GM19438 (cell line): ENCODE measurements at regions not wholly inside any gene's neighbourhood (a gene's known extent, or its start where the extent isn't known, plus 50 kb on each side); places are given as distances from the start of the nearest gene placed in this dataset.

Experiments
- ATAC-seq: cut with Tn5 transposase; IDR thresholded peaks from one replicate; pipeline ENCODE4 v1.9.1; 2021; ENCODE audit warnings: low read depth; ENCODE audit not compliant: unreplicated experiment

- ATAC-seq, result no peak
Observed at GRCh38 chr3:106703524-106703923, 673.7 kb upstream of the CCDC54 start.

GRCh38 chr3:106707347-106707746 lies 669.9 kb upstream of the CCDC54 start:
- ATAC-seq, result no peak

DNA sequence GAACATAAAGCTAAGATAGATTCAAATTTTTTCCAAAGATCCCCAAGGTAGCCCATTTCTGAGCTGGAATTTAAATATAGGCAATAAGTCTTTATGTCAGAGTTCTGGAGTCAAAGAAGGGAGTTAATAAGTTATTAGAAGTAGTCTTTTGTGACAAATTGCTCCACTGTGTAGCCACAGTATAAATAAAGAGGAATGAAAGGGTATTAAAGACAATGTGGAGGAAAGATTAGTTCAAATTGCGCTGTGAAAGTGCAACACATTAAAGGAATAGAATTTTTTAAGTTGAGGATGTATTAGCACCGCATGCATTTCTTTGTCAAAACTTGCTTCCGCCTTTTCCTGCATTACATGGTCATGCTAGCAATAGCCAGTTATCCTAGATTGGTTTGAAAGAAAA lies 666.6 kb upstream of the CCDC54 start:
- no peak for ATAC-seq

DNA sequence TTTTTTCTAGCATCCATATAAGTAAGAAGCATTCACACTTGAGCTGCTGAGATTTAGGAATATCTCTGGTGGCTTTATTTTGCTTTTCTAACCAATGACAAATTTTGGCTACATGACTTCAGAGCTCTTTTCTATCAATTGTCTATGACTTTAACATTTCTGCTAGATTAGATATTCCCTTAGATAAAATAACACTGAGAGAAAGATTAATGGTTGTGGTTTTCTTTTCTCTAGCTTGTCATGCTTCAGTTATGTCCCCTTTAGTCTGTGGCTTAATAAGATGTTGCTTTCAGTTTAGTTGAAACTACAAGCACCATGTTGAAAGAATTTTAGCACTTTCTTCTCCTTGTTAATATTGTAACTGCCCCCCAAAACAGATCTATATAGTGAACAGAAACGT lies 665.6 kb upstream of the CCDC54 start:
- no peak for ATAC-seq

- ATAC-seq, result no peak
Observed at GRCh38 chr3:106714400-106714799, 662.8 kb upstream of the CCDC54 start.

DNA sequence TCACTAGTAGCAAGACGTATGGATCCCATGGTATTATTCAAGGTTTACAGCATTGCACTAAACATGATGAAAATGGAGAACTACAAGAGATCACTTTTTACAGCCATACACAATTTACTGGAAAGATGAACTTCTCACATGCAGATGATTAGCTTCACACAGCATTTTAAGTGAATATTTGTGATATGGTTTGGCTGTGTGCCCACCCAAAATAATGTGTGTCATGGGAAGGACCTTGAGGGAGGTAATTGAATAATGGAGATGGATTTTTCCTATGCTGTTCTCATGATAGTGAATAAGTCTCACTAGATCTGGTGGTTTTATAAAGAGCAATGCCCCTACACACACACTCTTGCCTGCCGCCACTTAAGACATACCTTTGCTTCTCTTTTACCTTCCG lies 662.0 kb upstream of the CCDC54 start:
- no peak for ATAC-seq

DNA sequence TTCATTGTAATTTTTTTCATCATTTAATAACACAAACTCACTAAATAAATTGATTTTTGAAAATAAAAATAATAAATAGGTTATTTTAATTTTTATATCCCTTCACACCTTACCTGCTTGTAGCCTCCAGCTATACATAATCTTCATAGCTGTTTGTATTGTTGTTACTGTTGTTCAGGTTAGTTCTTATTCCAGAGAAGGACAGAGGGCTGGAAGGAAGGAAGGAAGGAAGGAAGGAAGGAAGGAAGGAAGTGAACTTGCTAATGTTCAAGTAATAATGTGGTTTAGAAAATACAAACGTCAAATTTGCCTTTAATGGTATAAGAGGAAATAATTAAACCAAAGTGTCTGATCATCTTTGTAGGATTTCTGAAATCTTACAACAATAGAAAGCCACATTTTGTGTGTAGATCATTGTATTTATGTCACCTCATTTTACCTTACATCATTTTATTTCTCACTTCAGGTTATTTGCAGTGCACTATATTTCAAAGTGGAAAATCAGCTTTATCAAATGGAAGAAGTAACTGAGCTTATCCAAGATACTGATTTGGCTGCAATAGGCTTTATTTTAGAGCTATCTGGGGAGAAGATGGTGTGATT lies 660.0 kb upstream of the CCDC54 start:
- ATAC-seq, result no peak

DNA sequence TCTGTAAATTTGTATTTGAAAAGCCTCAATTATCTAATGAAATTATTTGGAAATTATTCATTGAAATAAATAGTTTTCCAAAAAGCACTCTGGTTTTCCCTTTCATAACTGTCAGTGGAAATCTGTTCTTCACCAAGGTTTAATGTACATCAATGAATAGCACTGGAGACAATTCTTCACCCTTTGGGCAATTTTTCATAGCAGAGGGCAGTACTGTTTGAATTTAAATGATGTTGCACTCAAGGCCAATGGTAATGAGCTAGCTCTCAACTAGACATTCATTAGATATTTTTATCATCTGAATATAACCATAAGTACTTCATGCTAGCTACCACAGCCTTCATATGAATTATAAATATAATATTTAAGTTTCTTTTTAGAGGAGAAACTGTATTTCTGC lies 658.2 kb upstream of the CCDC54 start:
- ATAC-seq, result no peak

DNA sequence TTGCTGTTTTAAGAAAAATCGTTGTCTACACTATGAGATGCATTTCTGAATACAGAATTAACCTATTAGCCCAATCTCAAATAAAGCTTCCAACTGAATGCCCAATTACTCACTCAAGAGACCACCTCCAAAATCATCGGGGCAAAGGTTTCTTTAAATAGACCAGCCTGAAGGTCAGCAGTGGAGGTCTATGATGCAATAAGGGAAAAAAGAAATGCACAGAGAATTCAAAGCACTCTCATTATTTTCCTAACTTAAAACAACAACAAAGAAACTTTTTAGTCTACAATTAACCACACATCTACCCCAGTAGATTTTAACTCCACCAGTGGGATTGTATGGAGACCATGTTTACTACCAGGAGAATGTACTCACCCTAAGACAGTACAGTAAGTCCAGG lies 657.7 kb upstream of the CCDC54 start:
- no peak for ATAC-seq

DNA sequence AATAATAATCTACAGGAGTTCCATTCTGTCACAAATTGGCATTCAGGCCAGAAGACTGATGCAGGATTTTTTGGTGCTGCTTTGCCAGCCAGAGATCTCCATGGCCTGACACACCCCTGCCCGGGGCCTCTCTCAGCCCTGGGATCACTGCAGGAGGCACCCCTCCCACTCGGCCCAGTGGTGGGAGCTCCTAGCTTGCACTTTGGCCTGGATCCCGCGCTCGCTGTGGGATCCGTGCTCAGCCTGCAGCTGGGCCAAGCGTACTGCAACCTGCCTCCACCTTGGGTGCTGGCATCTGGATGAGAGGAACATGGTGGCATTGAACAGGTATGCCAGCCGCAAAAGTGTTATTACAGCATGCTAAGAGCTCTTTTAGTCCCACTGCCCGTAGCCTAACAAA lies 656.7 kb upstream of the CCDC54 start:
- ATAC-seq, result no peak

DNA sequence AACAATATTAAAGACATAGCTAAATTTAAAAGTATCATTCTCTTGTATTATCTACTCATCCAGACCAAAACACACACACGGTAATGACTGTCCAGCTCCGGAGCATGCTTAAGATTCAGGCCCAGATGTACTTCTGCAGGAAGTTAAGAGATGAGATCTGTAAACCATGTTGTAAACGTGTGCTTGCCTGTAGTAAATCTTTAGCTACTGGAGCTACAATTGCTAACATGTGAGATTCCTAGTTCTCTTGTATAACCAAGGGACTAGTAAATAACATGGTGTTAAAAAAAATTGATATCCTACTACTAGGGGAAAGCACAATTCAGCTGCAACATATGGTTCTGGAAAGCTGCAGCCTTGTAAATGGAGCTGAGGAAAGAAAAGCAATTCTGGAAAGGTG lies 651.7 kb upstream of the CCDC54 start:
- ATAC-seq, result no peak

DNA sequence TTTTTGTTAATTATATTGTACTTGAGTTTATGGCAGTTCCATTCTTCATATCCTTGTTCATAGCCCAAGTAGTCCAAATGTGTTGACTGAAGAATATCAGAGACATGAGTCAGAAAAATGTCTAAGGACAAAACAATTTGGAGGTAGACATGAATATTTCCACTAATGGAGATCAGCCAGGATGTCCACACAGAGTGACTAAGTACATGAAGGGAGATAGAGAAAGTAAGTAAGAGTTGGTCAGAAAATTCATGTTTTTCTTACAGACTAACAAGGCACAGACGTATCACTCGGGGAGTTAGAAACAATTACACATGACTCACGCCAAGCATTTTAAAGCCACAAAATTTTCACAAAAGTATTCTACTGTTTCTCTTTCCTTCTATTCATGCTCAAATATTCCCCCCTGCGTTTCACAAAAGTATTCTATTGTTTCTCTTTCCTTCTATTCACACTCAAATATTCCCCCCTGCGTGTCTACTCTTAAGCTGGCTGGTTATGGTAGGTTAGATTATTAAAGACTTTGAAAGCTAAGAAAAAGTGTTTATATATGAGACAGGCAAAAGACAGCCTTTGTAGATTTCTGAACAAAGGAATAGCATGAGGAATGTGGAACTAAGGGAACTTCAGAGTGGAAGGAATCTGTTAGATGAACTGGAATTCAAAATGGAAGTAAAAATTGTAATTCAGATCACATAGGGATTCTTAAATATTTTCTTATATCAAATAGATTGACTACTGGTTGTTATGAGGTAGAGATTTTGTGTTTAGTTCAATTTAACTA lies 648.7 kb upstream of the CCDC54 start:
- ATAC-seq, result no peak

DNA sequence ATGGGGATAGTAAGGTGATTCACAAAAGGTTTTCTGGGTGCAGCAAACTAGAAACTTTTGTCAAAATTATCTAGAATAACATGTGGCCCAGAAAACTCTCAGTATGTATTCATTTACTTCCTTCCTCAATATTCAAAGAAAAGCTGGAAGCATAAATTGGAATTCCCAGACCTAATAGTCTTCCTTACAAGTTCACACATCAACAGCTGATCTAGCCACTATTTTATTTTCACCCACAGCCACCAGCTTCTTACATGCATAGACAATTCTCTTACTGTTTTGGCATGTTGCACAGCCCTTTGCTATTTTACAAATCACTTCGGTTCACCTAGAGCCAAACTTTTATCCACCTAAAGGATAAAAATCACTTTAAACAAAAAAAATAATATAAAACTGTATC lies 647.8 kb upstream of the CCDC54 start:
- no peak for ATAC-seq

GRCh38 chr3:106731230-106731629 lies 646.0 kb upstream of the CCDC54 start:
- ATAC-seq, result no peak

- ATAC-seq, result no peak
Observed at GRCh38 chr3:106734712-106735111, 642.5 kb upstream of the CCDC54 start.

DNA sequence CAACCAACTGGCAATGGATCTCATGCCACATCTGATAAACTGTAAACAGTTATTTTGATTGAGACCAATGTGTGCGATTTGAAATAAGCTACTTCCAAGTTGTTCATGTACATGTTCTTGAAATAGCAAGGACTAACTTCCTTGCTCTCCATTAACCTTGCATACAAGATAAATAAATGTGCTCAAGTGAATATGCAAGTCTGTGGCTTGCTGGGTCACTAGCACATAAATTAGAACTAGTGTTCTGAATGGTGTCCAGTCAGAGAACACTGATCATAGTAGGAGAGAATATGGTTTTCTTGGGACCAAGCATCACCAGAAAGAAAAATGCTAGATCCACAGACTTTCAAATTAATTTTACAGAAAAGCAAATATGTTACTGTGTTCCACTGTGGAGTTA lies 640.0 kb upstream of the CCDC54 start:
- no peak for ATAC-seq

DNA sequence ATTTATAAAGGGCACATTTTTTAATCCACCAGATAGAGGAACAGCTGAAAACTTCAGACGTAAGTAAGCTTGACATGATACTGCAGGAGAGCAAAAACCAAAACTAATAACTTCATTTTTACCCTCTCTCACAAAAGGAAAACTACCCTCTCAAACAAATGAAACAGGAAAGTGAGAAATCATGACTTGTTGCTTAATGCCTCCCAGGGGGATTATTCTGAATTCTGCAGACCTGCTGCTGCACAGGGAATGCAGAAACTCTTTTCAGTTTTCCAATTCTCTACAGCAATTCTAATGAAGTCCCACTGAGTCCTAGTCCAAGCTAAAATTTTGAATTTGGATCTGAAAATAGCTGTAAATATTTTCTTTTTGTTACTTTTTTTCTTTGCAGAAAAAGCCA lies 637.1 kb upstream of the CCDC54 start:
- no peak for ATAC-seq

- no peak for ATAC-seq
Observed at GRCh38 chr3:106745344-106746168, 631.7 kb upstream of the CCDC54 start.

- ATAC-seq, result no peak
Observed at GRCh38 chr3:106746286-106746685, 631.0 kb upstream of the CCDC54 start.

DNA sequence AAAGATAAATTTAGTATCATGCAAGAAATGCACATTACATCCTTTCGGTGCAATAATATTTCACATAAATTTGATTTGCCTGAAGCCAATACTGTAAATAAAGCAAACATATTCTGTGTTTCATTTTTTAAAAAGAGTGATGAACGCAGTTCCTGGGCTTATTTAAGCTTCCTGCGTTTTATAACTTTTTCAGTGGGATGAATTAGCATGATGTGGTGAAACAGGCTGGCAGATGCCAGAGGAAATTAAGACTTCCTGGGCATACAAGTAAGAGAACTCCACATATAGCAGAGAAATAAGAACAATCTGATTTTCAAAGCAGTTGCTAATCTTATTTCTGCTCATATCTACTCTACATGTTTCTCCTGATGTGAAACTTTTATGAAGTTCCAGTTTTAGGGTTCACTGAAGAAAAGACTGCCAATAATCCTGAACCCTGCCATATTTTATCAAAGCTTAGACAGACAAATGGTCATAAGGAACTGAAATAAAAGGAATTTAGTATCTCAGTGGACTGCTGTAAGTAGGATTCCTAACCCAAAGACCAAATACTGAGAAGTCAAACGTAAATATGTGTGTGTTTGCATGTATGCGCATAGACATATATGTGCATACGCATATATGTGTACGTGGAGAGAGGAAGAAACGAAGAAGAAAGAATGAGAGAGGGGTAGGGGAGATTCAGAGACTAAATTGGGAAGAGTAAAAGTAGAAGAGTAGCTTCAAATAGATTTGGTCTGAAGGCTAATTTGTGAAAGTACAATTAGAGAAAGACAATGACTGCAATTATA lies 628.6 kb upstream of the CCDC54 start:
- ATAC-seq, result no peak

DNA sequence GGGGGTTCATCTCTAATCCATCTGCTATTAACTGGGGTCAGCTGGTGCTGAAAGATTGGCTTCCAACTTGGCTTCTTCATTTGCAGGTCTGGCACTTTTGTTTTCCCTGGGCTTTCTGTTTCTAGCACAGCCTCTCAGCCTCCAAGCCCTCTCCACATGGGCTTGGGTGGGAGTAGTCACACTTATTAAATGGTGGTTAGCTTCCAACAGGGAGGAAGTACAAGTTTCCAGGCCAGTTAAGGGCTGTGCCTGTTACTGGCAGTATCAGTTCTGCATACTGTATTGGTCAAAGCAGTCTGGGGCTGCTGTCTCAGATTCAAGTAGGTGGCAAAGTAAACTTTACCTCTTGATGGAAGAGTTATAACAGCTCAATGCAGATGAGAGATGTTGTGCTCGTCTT lies 627.1 kb upstream of the CCDC54 start:
- ATAC-seq, result no peak
